SKM-1 (cell line): ENCODE measurements at regions not wholly inside any gene's neighbourhood (a gene's known extent, or its start where the extent isn't known, plus 50 kb on each side); places are given as distances from the start of the nearest gene placed in this dataset.

Source experiments
- DNase-seq: peaks from one replicate; lab custom pipeline; 2025; ENCODE audit not compliant: unreplicated experiment; lab: John Stamatoyannopoulos, UW

GRCh38 chr5:2181149-2181548 is 298.4 kb upstream of the IRX4 start:
- DNase-seq, result no peak

GRCh38 chr5:2180456-2180855 is 297.7 kb upstream of the IRX4 start:
- DNase-seq, result no peak

- no peak for DNase-seq
Measured at GRCh38 chr5:2179861-2180260, 297.1 kb upstream of the IRX4 start.

- DNase-seq, result no peak
Measured at GRCh38 chr5:2178528-2178927, 295.8 kb upstream of the IRX4 start.

- DNase-seq, result no peak
Measured at GRCh38 chr5:2178071-2178477, 295.3 kb upstream of the IRX4 start.

GRCh38 chr5:2177244-2177643 is 294.5 kb upstream of the IRX4 start:
- DNase-seq, result no peak

GRCh38 chr5:2176581-2176980 is 293.9 kb upstream of the IRX4 start:
- no peak for DNase-seq

GRCh38 chr5:2175842-2176404 is 293.2 kb upstream of the IRX4 start:
- no peak for DNase-seq

GRCh38 chr5:2175041-2175440 is 292.3 kb upstream of the IRX4 start:
- DNase-seq, result no peak

GRCh38 chr5:2174538-2174937 is 291.8 kb upstream of the IRX4 start:
- DNase-seq, result no peak

GRCh38 chr5:2173151-2173834 is 290.6 kb upstream of the IRX4 start:
- DNase-seq, result no peak

GRCh38 chr5:2172471-2172870 is 289.7 kb upstream of the IRX4 start:
- DNase-seq, result no peak

GRCh38 chr5:2170761-2171160 is 288.0 kb upstream of the IRX4 start:
- DNase-seq, result no peak

- no peak for DNase-seq
Measured at GRCh38 chr5:2169850-2170760, 287.4 kb upstream of the IRX4 start.

GRCh38 chr5:2169430-2169808 is 286.7 kb upstream of the IRX4 start:
- DNase-seq, result no peak

- DNase-seq, result no peak
Measured at GRCh38 chr5:2168601-2169429, 286.1 kb upstream of the IRX4 start.

GRCh38 chr5:2167671-2168070 is 284.9 kb upstream of the IRX4 start:
- no peak for DNase-seq

- no peak for DNase-seq
Measured at GRCh38 chr5:2166979-2167377, 284.3 kb upstream of the IRX4 start.

- DNase-seq, result no peak
Measured at GRCh38 chr5:2166306-2166978, 283.7 kb upstream of the IRX4 start.

GRCh38 chr5:2165615-2166305 is 283.0 kb upstream of the IRX4 start:
- DNase-seq, result no peak
